ENCODE measurements at regions not wholly inside any gene's neighbourhood (a gene's known extent, or its start where the extent isn't known, plus 50 kb on each side); places are given as distances from the start of the nearest gene placed in this dataset.
"Not testable (repeated sequence)": the region's sequence is repeated elsewhere in the genome, so short reads cannot be mapped to it uniquely, and the experiment has no call there.

GRCh38 chr2:242159921-242160320, 290.4 kb downstream of the RTP5 start:
- not testable (repeated sequence) for DNase-seq

- DNase-seq: not testable (repeated sequence)
Observed at GRCh38 chr2:242165115-242165514, 295.6 kb downstream of the RTP5 start.

GRCh38 chr2:242171290-242171689, 301.8 kb downstream of the RTP5 start:
- DNase-seq: not testable (repeated sequence)

Measured in hematopoietic multipotent progenitor cell treated with erythropoietin and hydrocortisone succinate and interleukin-3 and kit ligand, for 4 days (in vitro differentiated cells).